Calu3 (cell line): ENCODE measurements at regions not wholly inside any gene's neighbourhood (a gene's known extent, or its start where the extent isn't known, plus 50 kb on each side); places are given as distances from the start of the nearest gene placed in this dataset.

ENCODE experiments used
- BruUV-seq: library from RNA; stranded (reverse); fragments of 400-500 nt; replicated peaks from 2 replicates; lab custom pipeline; 2021; lab: Mats Ljungman, UMichigan
- CTCF ChIA-PET: fragments of 300-600 bp; sonication (Branson Sonifier 250); formaldehyde crosslinking; loops from one replicate; lab custom pipeline; 2022; ENCODE audit warnings: antibody characterized with exemption; lab: Charles Lee
- DNase-seq: peaks from one replicate; pipeline ENCODE4 v3.0.0; 2022
- H3K27ac Mint-ChIP-seq: one replicate; pipeline ENCODE4 v1.8.0; 2022; ENCODE audit warnings: mixed read lengths; ENCODE audit not compliant: unreplicated experiment
- H3K27me3 Mint-ChIP-seq: one replicate; pipeline ENCODE4 v1.8.0; 2022; ENCODE audit warnings: mixed read lengths; ENCODE audit not compliant: unreplicated experiment
- H3K36me3 Mint-ChIP-seq: one replicate; pipeline ENCODE4 v1.8.0; 2022; ENCODE audit warnings: mild to moderate bottlenecking, moderate library complexity, mixed read lengths; ENCODE audit not compliant: insufficient read depth, unreplicated experiment
- H3K4me1 Mint-ChIP-seq: one replicate; pipeline ENCODE4 v1.8.0; 2022; ENCODE audit warnings: mild to moderate bottlenecking, low read depth, mixed read lengths; ENCODE audit not compliant: unreplicated experiment
- H3K4me3 Mint-ChIP-seq: one replicate; pipeline ENCODE4 v1.8.0; 2022; ENCODE audit warnings: mild to moderate bottlenecking, low read depth, moderate library complexity, mixed read lengths; ENCODE audit not compliant: unreplicated experiment
- H3K9me3 Mint-ChIP-seq: one replicate; pipeline ENCODE4 v1.8.0; 2022; ENCODE audit warnings: low read depth, mixed read lengths; ENCODE audit not compliant: unreplicated experiment
- CTCF ChIP-seq: fragments of 200-600 bp; IDR thresholded peaks from one replicate; pipeline ENCODE4 v1.8.0; 2022; ENCODE audit warnings: antibody characterized with exemption; ENCODE audit not compliant: unreplicated experiment
- intact Hi-C: fragments of 100-400 bp; cut with micrococcal nuclease; formaldehyde crosslinking; loops from one replicate; pipeline ENCODE4 v1.10.0; 2022; ENCODE audit not compliant: unreplicated experiment

DNA sequence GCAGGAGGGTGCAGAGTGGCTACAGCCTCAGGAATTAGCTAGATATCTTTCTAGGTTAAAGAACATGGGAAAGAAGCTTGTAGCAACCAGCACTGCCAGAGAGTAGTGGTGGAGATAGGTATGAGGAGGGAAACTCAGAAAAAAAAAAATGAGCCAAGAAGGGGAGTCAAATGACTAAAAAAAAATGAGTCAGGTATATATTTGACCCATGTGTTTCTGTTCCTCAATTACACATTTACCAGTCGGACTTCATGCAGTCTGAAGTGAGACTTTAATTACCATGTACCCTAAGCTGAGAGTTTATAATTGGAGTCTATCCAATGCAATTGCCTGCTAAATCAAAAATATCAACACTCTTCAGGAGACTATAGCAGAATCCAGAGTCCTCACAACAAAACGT is 964.6 kb downstream of the HACE1 start:
- H3K9me3 Mint-ChIP-seq, result peaks cover 12% of the 10 kb centered on the region
- BruUV-seq, result no TSS peak
- H3K27me3 Mint-ChIP-seq, result no peaks in the 10 kb centered on the region
- no peak overlapping the region for H3K27ac Mint-ChIP-seq
- no peak for TF ChIP-seq CTCF
- intact Hi-C loops, result no loop called here
- H3K36me3 Mint-ChIP-seq, result no peaks in the 10 kb centered on the region
- H3K4me3 Mint-ChIP-seq, result no peak overlapping the region
- DNase-seq, result no peak
- CTCF ChIA-PET, result interaction anchor here (0.7 kb wide), 1 partner anchor 400 kb away, joined by 3 read pairs; no protein-coding TSS in a partner anchor
- H3K4me1 Mint-ChIP-seq, result no peaks in the 10 kb centered on the region

DNA sequence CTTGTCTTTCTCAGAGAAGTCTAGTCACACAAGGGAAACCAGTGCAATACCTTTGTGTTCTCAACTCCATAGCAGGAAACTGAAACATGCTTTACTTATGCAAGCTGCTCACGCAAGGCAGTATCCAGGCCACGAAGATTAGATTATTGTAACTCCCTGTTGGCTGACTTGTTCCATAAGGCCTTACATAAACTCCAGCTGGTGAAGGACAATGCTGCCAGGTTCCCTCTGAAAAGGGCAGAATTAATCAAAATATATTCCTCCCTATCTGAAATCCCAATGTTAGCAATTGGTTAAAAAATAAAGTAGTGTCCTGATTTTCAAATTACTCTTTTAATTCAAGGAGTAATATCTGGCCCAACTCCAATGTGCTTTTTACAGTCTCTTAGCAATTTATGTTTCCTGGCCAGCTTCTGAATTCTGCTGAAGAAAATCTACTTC is 966.6 kb downstream of the HACE1 start:
- intact Hi-C loops, result no loop called here
- Mint-ChIP-seq H3K27ac (no peak overlapping the region), H3K9me3 (peaks cover 12% of the 10 kb centered on the region), H3K27me3 (no peaks in the 10 kb centered on the region), H3K36me3 (no peaks in the 10 kb centered on the region), H3K4me3 (no peak overlapping the region), H3K4me1 (peaks cover 7% of the 10 kb centered on the region)
- BruUV-seq, result no TSS peak
- CTCF ChIA-PET, result no interaction called here
- DNase-seq, result no peak
- TF ChIP-seq CTCF, result no peak

- Mint-ChIP-seq H3K36me3 (no peaks in the 10 kb centered on the region), H3K4me1 (peaks cover 7% of the 10 kb centered on the region), H3K9me3 (peaks cover 3% of the 10 kb centered on the region), H3K4me3 (no peak overlapping the region), H3K27me3 (no peaks in the 10 kb centered on the region), H3K27ac (no peak overlapping the region)
- no TSS peak for BruUV-seq
- CTCF ChIA-PET, result no interaction called here
- no peak for TF ChIP-seq CTCF
- no peak for DNase-seq
- intact Hi-C loops, result no loop called here
Observed at GRCh38 chr6:103886951-103887350, 972.8 kb downstream of the HACE1 start.

GRCh38 chr6:103885446-103885845 is 974.3 kb downstream of the HACE1 start:
- H3K27me3 Mint-ChIP-seq, result no peaks in the 10 kb centered on the region
- no peaks in the 10 kb centered on the region for H3K36me3 Mint-ChIP-seq
- H3K4me3 Mint-ChIP-seq, result no peak overlapping the region
- H3K4me1 Mint-ChIP-seq, result peaks cover 7% of the 10 kb centered on the region
- CTCF ChIA-PET, result no interaction called here
- peaks cover under 1% of the 10 kb centered on the region for H3K9me3 Mint-ChIP-seq
- BruUV-seq, result no TSS peak
- no peak for DNase-seq
- no peak for TF ChIP-seq CTCF
- intact Hi-C loops, result no loop called here
- no peak overlapping the region for H3K27ac Mint-ChIP-seq
